ENCODE measurements at regions not wholly inside any gene's neighbourhood (a gene's known extent, or its start where the extent isn't known, plus 50 kb on each side); places are given as distances from the start of the nearest gene placed in this dataset.

- no peak for DNase-seq (ENCODE audit: low read depth in 2 of 2)
These were observed 204.4 kb upstream of the THBS1 start for GRCh38 chr15:39376371-39376909.

- no peak for DNase-seq (ENCODE audit: low read depth in 2 of 2)
These were observed 199.4 kb upstream of the THBS1 start for GRCh38 chr15:39381517-39381916.

GRCh38 chr15:39388118-39388517 is 192.8 kb upstream of the THBS1 start:
- no peak for DNase-seq (ENCODE audit: low read depth in 2 of 2)

- no peak for DNase-seq (ENCODE audit: low read depth in 2 of 2)
These were observed 189.6 kb upstream of the THBS1 start for GRCh38 chr15:39391230-39391629.

GRCh38 chr15:39392469-39393047 is 188.3 kb upstream of the THBS1 start:
- no peak for DNase-seq (ENCODE audit: low read depth in 2 of 2)

GRCh38 chr15:39393575-39394335 is 187.1 kb upstream of the THBS1 start:
- DNase-seq (ENCODE audit: low read depth in 2 of 2), result no peak

GRCh38 chr15:39394496-39394895 is 186.4 kb upstream of the THBS1 start:
- DNase-seq (ENCODE audit: low read depth in 2 of 2), result no peak

- DNase-seq (ENCODE audit: low read depth in 2 of 2), result no peak
These were observed 183.8 kb upstream of the THBS1 start for GRCh38 chr15:39396979-39397615.

GRCh38 chr15:39397883-39398282 is 183.0 kb upstream of the THBS1 start:
- no peak for DNase-seq (ENCODE audit: low read depth in 2 of 2)

GRCh38 chr15:39399600-39399999 is 181.3 kb upstream of the THBS1 start:
- DNase-seq (ENCODE audit: low read depth in 2 of 2), result no peak

- DNase-seq (ENCODE audit: low read depth in 2 of 2), result no peak
These were observed 180.9 kb upstream of the THBS1 start for GRCh38 chr15:39400002-39400401.

- DNase-seq (ENCODE audit: low read depth in 2 of 2), result no peak
These were observed 179.9 kb upstream of the THBS1 start for GRCh38 chr15:39400821-39401550.

- DNase-seq (ENCODE audit: low read depth in 2 of 2), result no peak
These were observed 177.2 kb upstream of the THBS1 start for GRCh38 chr15:39403640-39404117.

- no peak for DNase-seq (ENCODE audit: low read depth in 2 of 2)
These were observed 176.1 kb upstream of the THBS1 start for GRCh38 chr15:39404767-39405181.

- DNase-seq (ENCODE audit: low read depth in 2 of 2), result no peak
These were observed 174.4 kb upstream of the THBS1 start for GRCh38 chr15:39406485-39406884.

- no peak for DNase-seq (ENCODE audit: low read depth in 2 of 2)
These were observed 173.8 kb upstream of the THBS1 start for GRCh38 chr15:39407116-39407515.

- DNase-seq (ENCODE audit: low read depth in 2 of 2), result no peak
These were observed 170.9 kb upstream of the THBS1 start for GRCh38 chr15:39409876-39410530.

GRCh38 chr15:39411102-39411989 is 169.5 kb upstream of the THBS1 start:
- DNase-seq (ENCODE audit: low read depth in 2 of 2), result no peak

GRCh38 chr15:39413558-39413957 is 167.3 kb upstream of the THBS1 start:
- DNase-seq (ENCODE audit: low read depth in 2 of 2), result no peak

GRCh38 chr15:39414201-39414600 is 166.7 kb upstream of the THBS1 start:
- no peak for DNase-seq (ENCODE audit: low read depth in 2 of 2)

Data from stimulated activated CD8-positive, alpha-beta memory T cell treated with anti-CD3 and anti-CD28 coated beads, Interleukin-15, amount 100 ng/mL, for 4 hours (primary cell).